Activated CD8-positive, alpha-beta memory T cell treated with anti-CD3 and anti-CD28 coated beads for 36 hours (primary cell): ENCODE measurements at regions not wholly inside any gene's neighbourhood (a gene's known extent, or its start where the extent isn't known, plus 50 kb on each side); places are given as distances from the start of the nearest gene placed in this dataset.

Experiments used
- CTCF ChIA-PET: fragments of 350-600 bp; sonication (Branson Sonifier 250); formaldehyde crosslinking; loops from one replicate; lab custom pipeline; 2021; ENCODE audit warnings: antibody characterized with exemption; lab: Charles Lee
- POLR2A ChIA-PET: fragments of 350-600 bp; sonication (Branson Sonifier 250); formaldehyde crosslinking; loops from one replicate; lab custom pipeline; 2021; ENCODE audit warnings: antibody characterized with exemption; lab: Charles Lee

DNA sequence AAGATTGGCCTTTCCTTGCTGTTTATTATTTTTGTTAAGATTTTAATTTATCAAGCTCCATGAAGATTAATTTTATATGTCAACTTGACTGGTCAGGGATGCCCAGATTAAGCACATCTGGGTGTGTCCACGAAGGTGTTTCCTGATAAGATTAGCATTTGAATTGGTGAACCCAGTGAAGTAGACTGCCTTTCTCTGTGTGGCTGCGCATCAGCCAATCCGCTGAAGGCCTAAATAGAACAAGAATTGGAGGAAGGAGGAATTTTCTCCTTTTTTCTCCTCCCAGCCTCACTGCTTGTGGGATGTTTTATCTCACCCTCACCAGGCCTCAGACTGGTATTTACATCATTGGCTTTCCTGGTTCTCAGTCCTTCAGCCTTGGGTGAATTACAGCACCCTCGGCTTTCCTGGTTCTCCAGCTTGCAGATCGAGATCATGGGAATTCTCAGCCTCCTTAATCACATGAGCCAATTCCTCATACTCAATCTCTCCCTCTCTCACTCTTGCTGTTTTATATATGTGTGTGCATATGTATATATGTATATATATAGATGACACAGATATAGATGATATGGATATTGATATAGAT lies 135.4 kb upstream of the SPEF2 start:
- POLR2A ChIA-PET: no interaction called here

DNA sequence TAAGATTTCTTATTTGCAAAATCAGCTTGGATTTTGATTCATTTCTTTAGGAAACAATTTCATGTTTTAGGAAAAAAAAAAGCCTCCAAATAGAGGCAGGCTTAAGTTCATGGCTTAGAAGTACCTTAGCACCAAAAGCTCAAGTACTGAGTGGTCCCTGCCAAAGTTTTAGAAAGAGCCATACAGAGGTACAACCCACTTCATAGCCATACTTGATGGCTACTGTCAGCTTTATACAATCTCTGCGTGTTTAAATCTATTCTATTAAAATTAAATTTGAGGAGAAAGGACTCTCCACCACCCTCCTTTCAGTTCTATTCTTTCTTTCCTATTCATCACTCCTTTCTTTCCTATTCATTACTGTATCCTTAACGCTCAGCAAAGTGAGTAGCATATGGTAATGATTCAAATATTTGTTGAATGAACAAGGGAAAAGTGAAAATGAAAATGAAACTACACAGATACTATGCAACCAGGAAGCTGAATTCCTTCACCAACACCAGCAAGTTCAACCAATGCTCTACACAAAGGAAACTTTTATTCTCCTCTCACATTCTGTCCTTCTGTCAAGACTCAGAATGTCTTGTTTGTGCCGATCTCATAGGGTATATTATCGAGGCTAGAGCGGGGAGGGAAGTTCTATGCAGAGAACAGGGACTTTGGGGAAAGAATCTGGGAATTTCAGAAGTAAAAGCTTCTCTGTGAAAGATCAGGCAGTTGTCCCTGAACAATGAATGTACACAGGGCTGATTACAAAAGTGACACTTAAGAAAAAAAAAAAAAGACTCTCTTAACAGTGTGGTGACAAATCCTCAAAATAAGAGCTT lies 138.6 kb upstream of the SPEF2 start:
- POLR2A ChIA-PET: no interaction called here
- CTCF ChIA-PET: no interaction called here

More for the DNA sequence above, 135.4 kb upstream of the SPEF2 start:
- CTCF ChIA-PET: no interaction called here

DNA sequence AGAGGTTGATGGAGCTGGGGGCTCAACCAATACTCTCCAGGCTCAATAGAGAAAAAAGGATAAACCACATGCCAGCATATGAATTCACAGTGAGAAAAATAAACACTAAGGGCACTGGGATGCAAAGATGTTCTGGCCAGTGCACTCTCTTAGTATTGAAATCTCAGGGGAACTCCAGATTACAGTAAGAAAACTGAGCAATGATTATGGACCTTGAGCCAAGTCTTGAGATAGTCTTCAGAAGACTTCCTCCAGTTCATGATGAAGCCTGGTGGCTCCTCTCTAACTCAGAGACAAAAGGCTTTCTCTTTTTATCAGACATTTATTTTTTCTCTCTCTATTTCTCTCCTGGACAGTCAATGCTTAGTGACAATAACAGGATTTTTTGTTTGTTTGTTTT lies 139.8 kb upstream of the SPEF2 start:
- CTCF ChIA-PET: no interaction called here
- POLR2A ChIA-PET: no interaction called here

DNA sequence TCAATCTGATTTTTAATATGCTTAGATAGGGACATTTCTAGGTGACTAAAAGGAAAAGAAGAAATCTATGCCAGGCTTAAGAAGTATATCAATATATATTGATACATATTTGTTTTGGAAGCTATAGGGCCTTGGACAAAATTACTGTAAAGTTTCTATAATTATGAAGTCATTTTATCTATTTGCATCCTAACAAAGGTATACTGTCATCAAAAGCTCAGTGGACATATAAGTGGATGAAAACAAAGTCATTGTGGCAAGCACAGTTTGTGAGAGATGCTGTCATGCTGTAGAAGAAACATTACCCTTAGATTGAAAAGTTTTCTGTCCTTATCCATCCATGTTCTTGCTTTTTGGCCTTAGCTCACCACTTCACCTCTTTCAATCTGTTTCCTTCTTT lies 140.3 kb upstream of the SPEF2 start:
- CTCF ChIA-PET: no interaction called here

DNA sequence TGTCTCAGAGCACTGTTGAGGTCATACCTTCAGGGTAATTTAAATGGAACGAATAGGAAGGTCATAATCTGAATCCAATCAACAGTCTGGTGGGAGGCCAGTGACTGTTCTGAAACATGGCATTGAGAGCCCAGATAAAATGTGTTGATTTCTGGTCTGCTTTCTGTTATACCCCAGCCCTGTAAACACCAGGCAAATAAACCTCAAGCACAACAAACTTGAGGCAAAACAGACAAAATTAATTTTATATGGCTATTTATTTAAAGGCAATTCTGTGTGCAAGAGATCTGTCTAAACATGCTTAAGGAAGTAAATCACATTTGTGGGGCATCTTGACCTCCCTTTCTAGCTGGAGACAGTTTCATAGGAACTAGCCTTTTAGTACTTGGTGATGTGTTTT lies 140.9 kb upstream of the SPEF2 start:
- ChIA-PET CTCF (no interaction called here), POLR2A (no interaction called here)

More for the DNA sequence above, 140.3 kb upstream of the SPEF2 start:
- POLR2A ChIA-PET: no interaction called here

DNA sequence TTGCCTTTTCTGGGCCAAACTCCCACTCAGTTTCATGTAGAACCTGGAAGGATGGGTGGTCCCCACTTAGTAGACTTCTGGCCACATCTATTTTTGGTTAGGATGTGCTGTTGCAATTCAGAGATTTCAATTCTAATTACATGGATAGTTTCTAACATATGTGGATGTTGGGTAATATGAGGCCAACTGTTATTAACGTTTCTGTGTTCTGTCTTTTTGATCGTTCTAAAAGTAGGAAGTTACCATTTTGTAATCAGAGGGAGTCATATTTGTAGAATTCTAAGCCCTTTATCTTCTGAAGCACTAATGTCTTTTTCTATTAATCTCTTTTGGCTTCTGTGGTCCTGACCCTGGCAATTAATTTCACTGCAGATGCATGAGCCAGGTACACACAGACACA lies 141.6 kb upstream of the SPEF2 start:
- ChIA-PET POLR2A (no interaction called here), CTCF (no interaction called here)

DNA sequence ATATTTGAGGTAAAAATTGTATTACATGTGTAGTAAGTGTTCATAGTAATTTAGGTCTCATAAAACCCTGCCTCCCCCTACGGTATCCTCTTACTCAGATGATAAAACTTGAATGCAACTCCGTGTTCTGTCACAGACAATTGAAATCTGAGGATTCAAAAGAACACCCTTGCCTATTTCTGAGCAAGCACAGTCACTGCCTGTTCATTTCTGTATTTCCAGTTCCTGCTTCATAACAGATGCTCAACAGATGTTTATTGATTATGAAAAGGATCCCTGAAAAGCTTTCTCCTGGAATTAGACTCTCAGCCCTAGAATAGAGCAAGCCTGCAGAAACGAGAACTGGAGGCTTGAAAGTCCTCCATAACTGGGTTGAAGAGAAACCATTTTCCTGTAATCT lies 144.1 kb upstream of the SPEF2 start:
- POLR2A ChIA-PET: no interaction called here

DNA sequence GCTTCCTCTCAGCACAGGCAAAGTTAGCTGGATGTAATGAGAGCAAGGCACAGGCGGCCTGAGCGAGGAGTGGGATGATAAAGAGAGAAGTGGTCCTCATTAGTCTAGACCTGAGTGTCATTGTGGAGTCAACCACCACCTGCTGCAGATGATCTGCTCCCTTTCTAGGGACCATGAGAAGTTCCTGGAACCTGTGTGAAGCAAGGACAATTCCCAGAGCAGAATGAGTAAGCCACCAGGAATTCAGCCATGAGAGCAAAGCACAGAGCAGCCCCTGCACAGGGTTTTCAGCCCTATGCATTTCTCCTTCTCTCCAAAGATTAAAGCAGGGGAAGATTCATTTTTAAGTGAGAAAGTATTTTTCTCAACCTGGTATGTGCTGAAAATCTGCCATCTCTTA lies 146.8 kb upstream of the SPEF2 start:
- ChIA-PET CTCF (no interaction called here), POLR2A (no interaction called here)

More for the DNA sequence above, 144.1 kb upstream of the SPEF2 start:
- CTCF ChIA-PET: no interaction called here

DNA sequence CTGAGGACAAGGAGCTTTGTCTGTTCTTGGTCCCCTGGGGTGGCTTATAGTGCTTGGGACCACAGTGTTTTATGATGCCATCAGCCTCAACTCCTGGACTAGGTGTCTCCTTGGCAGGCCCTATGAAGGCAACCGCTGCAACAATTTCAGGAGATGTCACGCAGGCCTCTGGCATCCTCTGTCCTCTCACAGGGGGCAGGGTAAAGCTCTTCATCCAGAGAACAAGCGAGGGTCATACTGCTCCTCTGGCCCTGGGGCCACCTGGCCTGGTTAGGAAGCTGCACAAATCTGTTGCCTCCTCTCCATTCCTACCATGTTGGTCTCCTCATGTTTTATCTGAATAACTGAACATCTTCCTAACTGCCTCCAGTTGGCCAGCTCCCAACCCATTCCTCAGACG lies 148.9 kb upstream of the SPEF2 start:
- ChIA-PET CTCF (no interaction called here), POLR2A (no interaction called here)

DNA sequence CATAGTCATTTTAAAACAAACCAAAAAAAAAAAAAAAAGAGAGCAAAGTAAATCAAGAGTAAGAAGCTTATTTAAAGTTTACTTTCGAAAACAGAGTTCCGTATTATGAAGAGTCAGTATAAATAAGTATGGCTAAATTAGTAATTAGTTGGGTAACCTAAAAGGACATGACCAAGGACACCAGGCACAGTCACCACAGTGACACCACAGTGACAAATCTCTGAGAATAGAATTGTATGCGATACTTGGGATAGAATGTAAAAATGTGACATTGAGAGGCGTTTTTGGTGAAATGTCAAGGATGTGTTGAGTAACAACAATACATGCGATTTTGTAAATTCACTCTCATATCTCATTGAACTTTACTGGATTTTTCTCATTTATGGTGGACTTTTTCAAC lies 150.9 kb upstream of the SPEF2 start:
- ChIA-PET CTCF (no interaction called here), POLR2A (no interaction called here)

DNA sequence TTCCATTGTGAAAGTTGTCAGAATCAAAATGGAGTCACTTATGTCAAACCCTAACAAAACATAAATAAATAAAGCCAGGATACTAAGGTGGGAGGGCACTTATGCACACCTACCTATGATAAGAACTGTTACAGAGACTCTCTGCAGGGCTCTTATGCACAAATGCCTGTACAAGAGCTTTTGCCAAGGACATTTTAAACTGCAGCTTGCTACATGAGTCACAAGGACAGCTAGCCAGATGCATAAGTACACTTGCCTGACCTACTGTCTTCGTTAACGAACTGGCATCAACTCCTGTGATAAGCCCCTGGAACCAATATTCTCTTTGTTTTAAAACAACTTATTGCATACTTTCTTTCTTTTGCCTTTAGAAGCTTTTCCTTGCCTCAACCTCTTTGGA lies 152.9 kb upstream of the SPEF2 start:
- ChIA-PET POLR2A (no interaction called here), CTCF (no interaction called here)

DNA sequence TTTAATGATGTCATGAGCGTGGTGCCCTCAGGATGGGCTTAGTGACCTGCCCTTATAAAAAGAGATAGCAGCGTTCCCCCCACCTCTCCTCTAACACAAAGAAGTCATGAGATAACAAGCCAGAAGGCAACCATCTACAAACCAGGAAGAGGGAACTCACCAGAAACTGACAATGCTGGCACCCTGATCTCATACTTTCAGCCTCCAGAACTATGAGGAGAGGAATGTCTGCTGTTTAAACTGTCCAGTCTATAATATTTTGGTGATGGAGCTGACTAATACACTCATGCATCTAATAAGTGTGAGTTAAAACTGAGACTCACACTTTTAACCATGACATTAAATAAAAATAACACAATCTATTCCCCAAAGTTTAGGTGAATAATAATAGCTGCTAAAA lies 156.1 kb upstream of the SPEF2 start:
- ChIA-PET CTCF (no interaction called here), POLR2A (no interaction called here)

DNA sequence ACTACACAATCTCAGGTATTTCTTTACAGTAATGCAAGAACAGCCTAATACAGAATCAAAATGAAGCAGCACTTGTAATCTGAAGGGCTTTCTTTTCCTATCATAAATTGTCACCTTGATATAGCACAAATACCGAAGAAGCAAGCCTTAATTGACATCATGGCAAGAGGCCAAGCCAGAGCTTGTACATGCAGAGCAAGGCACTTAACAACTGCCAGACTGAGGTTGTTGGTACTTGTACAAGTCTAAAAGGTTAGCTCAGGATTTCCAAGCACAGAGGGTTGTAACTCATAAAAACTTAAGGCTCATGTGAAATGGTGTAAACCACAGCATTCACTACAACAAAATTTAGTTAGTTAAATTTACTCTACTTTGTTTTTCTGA lies 158.8 kb upstream of the SPEF2 start:
- ChIA-PET CTCF (no interaction called here), POLR2A (no interaction called here)

DNA sequence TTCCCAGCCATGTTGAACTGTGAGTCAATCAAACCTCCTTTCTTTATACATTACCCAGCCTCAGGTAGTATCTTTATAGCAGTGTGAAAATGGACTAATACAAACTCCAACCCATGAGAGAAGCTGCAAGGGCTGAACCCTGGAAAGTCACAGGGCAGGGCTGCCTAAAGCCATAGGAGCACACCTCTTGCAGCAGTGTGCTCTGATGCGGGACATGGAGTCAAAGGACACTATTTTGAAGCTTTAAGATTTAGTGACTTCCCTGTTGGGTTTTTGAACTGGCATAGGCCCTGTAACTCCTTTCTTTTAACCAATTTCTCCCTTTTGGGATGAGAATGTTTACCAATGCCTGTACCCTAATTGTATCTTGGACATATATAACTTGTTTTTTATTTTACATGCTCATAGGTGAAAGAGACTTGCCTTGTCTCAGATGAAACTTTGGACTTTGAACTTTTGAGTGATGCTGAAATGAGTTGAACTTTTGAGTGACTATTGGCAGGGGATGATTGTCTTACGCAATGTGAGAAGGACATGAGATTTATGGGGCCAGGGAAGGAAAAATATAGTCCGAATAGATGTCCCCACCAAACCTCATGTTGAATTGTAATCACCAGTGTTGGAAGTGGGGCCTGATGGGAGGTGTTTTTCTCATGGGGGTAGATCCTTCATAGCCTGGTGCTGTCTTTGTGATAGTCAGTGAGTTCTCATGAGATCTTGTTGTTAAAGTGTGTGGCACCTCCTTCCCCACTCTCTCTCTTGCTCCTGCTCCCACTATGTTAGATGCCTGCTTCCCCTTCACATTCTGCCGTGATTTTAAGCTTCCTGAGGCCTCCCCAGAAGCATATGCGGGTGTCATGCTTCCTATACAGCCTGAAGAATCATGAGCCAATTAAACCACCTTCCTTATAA lies 159.5 kb upstream of the SPEF2 start:
- POLR2A ChIA-PET: no interaction called here
- CTCF ChIA-PET: no interaction called here

DNA sequence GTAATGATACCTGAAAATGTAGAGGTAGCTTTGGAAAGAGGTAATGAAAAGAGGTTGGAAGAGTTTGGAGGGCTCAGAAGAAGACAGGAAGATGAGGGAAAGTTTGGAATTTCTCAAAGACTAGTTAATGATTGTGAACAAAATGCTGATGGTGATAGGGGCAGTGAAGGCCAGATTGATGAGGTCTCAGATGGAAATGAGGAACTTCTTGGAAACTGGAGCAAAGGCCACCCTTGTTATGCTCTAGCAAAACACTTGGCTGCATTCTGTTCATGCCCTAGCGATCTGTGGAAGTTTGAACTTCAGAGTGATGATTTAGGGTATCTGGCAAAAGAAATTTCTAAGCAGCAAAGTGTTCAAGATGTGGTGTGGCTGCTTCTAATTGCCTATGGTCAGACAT lies 161.2 kb upstream of the SPEF2 start:
- POLR2A ChIA-PET: no interaction called here

DNA sequence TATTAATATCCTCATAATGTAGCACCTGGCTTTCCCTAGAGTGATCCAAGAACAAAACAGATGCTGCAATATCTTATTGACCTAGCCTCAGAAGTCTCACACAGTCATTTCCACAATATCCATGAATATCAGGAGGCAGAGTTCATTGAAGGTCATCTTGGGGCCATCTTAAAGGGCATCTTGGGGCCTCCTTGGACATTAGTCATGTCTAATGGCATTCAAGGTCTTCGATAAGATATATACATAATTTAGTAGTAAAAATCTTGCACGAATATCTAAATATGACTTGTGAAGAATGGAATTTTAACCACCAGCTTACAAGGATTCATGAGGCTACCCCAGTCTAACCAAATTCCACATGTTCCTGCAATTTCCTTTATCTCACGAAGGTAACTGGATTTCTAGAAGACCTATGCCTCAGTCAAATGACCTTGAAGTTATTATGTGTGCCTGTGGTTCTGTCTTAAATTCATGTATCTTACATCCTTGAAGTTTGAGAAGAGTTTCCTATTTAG lies 163.6 kb upstream of the SPEF2 start:
- ChIA-PET POLR2A (no interaction called here), CTCF (no interaction called here)

More for the DNA sequence above, 161.2 kb upstream of the SPEF2 start:
- CTCF ChIA-PET: no interaction called here

DNA sequence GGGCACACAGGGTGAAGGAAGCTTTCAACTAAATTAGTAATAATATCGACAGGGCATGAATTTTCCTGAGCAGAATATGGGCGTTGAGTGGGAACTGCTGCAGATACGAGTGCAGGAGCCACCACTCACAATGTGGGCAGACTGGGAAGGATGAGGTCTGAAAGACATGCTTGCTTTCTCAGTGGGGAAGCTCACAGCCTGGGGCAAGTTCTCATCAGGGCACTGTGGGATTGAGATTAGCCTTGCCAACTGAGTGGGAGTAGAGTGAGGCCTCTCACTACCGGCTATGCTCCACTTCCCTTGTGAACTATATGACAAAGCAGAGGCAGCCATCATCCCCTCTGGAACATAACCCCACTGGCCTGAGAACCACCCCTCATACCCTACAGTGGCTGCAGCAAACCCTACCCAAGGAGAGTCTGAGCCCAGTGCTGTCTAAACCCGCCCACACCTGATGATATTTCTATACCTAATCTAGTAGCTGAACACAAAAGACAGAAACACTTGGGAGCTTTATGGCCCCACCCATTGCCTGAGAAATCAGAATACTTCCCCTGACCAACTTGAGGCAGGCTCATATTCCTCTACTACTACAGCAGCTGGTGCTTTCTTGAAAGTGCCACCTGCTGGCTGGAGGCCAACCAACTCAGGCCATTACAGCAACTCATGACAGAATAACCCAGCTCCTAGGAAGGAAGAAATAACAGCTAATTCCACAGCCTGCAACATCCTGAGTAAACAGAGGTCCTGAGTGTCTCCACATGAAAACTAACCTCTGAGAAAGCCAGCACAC lies 173.7 kb upstream of the SPEF2 start:
- ChIA-PET CTCF (interaction anchor here (1.5 kb wide), 1 partner anchor 18 kb away, joined by 3 read pairs; no protein-coding TSS in a partner anchor), POLR2A (no interaction called here)

DNA sequence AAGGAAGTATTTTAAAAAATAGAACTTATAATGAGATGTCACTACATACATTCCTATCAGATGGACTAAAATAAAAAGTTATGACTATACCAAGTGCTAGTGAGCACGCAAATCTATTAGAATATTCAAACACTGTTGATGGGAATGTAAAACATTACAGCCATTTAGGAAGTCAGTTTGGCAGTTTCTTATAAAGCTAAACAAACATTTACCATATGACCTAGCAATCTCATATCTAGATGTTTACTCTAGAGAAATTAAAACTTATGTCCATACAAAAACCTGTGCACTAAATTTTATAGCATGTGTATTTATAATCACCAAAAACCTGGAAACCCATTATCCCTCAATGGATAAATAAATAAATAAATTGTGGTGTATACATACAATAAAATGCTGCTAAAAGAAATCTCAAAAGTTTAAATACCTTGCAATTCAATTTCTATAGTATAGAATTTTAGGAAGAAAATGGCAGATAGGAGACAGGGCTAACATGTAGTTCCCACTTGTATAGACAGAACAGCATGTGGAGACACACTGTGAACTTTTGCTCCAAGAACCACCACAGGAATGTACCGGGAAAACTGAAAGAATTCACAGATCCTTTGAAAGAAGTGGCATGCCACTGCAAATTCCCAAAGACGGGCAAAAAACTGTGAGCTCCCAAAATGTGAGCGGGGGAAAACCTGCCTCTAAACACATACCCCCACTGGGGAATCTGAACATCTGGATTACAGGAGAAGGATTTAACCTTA lies 174.6 kb upstream of the SPEF2 start:
- CTCF ChIA-PET: interaction anchor here (1.5 kb wide), 1 partner anchor 17 kb away, joined by 3 read pairs; no protein-coding TSS in a partner anchor
- POLR2A ChIA-PET: no interaction called here

DNA sequence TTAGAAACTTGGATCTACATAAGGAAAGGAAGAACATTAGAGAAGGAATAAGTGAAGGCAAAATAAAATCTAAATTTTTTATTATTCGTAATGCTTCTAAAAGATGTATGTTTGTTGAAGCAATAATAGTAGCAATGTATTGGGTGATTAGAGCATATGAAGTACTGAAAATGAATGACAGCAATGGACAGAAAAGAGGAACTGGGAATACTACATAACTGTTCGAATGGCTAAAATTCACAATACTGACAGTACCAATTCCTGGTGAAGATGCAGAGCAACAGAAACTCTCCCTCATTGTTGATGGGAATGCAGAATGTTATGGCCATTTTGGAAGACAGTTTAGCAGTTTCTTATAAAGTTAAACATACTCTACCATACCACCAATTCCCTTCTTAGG lies 177.3 kb upstream of the SPEF2 start:
- ChIA-PET CTCF (no interaction called here), POLR2A (no interaction called here)
